ENCODE measurements at regions not wholly inside any gene's neighbourhood (a gene's known extent, or its start where the extent isn't known, plus 50 kb on each side); places are given as distances from the start of the nearest gene placed in this dataset.

DNA sequence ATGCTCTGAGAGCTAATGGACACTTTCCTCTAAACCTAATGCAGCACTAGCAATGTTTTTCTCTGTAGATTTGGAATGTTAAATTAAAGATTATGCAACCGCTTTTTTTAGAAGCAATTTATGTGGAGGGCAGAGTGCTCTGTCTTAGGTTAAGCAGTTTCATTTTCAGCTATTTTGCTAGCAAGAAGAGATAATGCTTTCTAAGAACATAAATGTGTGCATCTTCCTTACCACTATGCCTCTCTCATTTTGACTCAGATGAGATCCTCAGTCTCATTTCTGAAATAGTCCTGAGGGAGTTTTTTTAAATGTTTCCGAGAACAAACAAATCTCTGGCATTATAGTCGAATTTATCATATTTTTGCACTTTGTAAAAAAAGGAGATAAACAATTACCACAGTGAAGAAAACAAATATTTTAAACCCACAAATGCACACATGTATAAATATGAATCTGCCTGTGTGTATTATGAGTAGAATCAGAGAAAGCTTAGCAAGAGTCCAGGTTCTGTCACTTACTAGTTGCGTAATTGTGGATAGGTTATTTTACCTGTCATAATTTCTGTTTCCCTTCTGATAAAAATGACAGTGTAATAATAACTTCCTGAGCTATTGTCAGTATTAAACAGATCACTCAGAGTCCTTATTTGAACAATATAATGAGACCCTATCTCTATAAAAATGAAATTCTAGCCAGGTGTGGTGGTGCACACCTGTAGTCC is 207.7 kb upstream of the CRIM1 start:
- intact Hi-C loops (cut with DNase I) = no loop called here
- Histone ChIP-seq H3K27ac (no peak overlapping the region), H3K4me1 (no peaks in the 10 kb centered on the region), H3K36me3 (no peaks in the 10 kb centered on the region), H3K4me3 (no peak overlapping the region), H3K9me3 (no peaks in the 10 kb centered on the region), H3K27me3 (no peaks in the 10 kb centered on the region)
- TF ChIP-seq, protein P1, sequence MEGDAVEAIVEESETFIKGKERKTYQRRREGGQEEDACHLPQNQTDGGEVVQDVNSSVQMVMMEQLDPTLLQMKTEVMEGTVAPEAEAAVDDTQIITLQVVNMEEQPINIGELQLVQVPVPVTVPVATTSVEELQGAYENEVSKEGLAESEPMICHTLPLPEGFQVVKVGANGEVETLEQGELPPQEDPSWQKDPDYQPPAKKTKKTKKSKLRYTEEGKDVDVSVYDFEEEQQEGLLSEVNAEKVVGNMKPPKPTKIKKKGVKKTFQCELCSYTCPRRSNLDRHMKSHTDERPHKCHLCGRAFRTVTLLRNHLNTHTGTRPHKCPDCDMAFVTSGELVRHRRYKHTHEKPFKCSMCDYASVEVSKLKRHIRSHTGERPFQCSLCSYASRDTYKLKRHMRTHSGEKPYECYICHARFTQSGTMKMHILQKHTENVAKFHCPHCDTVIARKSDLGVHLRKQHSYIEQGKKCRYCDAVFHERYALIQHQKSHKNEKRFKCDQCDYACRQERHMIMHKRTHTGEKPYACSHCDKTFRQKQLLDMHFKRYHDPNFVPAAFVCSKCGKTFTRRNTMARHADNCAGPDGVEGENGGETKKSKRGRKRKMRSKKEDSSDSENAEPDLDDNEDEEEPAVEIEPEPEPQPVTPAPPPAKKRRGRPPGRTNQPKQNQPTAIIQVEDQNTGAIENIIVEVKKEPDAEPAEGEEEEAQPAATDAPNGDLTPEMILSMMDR (IDR thresholded peaks at IDR 0.05) = no peak
- TF ChIP-seq POLR2A (IDR thresholded peaks at IDR 0.05) = no peak
- no peak for DNase-seq
- WGBS, 2 donors = 69 to 73% methylated on average over 4 of the region's 4 CpGs

DNA sequence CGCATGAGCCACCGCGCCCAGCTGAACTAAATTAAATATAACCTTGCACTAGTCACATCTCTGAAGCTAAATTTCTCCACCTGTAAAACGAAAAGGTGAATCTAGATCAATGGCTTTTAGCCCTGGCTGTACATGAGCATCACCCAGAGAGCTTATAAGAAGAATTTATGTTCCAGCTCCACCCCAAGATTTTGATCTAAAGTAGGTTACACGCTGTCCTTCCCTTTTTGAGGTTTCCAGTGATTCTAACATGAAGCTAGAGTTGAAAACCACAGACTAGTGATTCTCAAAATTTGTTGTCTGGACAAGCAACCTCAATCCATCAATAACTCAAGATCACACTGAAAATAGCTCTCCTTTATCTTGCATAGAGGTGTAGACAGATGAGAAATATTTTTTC is 208.8 kb upstream of the CRIM1 start:
- Histone ChIP-seq H3K27me3 (no peaks in the 10 kb centered on the region), H3K4me3 (no peak overlapping the region), H3K4me1 (no peaks in the 10 kb centered on the region), H3K36me3 (no peaks in the 10 kb centered on the region), H3K27ac (no peak overlapping the region), H3K9me3 (no peaks in the 10 kb centered on the region)
- DNase-seq = no peak
- WGBS, 2 donors = 81 to 88% methylated on average over 5 of the region's 5 CpGs
- TF ChIP-seq, protein P1 (IDR thresholded peaks at IDR 0.05) = no peak
- TF ChIP-seq POLR2A (IDR thresholded peaks at IDR 0.05) = no peak
- intact Hi-C loops (cut with DNase I) = no loop called here

DNA sequence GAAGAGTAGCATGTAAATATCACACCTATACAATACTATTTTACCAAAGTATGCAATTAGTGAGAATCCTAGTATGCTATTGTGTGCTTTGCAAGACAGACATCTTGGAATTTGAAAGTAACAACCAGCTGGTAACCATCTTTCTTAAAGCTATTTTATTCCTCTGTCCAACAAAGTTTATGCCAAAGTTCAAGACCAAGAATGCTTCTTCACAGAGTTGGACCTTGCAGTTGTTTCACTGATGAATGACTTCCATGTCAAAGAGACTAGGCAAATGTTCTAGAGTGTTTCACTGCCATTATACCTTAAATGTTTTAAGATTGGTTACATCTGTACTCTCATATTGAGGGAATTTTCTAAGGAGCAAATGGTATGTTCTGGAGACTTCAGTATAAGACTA is 215.2 kb upstream of the CRIM1 start:
- H3K36me3 ChIP-seq = no peaks in the 10 kb centered on the region
- intact Hi-C loops (cut with DNase I) = no loop called here
- no peaks in the 10 kb centered on the region for H3K27me3 ChIP-seq
- no peak overlapping the region for H3K4me3 ChIP-seq
- H3K4me1 ChIP-seq = no peaks in the 10 kb centered on the region
- no peaks in the 10 kb centered on the region for H3K9me3 ChIP-seq
- no peak for DNase-seq
- TF ChIP-seq POLR2A (IDR thresholded peaks at IDR 0.05) = no peak
- TF ChIP-seq, protein P1 (IDR thresholded peaks at IDR 0.05) = no peak
- H3K27ac ChIP-seq = no peak overlapping the region

DNA sequence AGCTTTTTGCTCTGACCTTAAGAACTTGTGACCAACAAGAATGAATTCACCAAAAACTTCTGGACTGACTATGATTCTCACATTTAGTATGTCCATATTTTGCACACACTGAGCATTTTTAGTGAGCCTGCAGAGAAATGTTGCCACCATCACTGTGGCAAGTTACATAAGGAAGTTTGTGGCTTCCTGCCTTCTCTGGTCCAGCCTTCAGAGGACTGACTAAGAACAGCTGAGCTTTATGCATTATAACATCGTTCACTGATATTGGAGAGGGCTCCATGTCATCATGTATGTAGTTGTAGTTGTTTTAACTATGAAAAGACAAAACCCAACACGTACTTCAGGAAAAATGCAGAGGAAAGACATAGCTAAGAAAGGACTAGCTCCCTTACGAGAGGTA is 218.0 kb upstream of the CRIM1 start:
- Histone ChIP-seq H3K27me3 (no peaks in the 10 kb centered on the region), H3K4me3 (no peak overlapping the region), H3K9me3 (no peaks in the 10 kb centered on the region), H3K27ac (no peak overlapping the region), H3K4me1 (no peaks in the 10 kb centered on the region), H3K36me3 (no peaks in the 10 kb centered on the region)
- 74 to 81% methylated on average over 3 of the region's 3 CpGs for WGBS, 2 donors
- intact Hi-C loops (cut with DNase I) = no loop called here
- no peak for DNase-seq
- TF ChIP-seq, protein P1 (IDR thresholded peaks at IDR 0.05) = no peak
- TF ChIP-seq POLR2A (IDR thresholded peaks at IDR 0.05) = no peak

DNA sequence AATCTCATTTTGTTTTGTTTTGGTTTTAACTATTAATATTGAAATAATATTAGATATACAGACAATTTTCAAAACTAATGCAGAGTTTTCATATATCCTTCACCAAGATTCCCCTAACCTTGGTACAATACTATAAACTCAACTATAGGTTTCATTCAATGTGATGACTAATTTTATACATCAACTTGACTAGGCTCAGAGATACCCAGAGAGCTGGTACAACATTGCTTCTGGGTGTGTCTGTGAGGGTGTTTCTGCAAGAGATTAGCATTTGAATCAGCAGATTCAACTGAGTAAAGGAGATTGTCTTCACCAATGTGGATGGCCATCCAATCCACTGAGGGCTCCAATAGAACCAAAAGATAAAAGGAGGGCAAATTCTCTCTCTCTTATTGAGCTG is 221.3 kb upstream of the CRIM1 start:
- Histone ChIP-seq H3K4me1 (no peaks in the 10 kb centered on the region), H3K9me3 (no peaks in the 10 kb centered on the region), H3K27me3 (no peaks in the 10 kb centered on the region), H3K4me3 (no peak overlapping the region), H3K36me3 (no peaks in the 10 kb centered on the region), H3K27ac (no peak overlapping the region)
- DNase-seq = no peak
- intact Hi-C loops (cut with DNase I) = no loop called here
- TF ChIP-seq, protein P1 (IDR thresholded peaks at IDR 0.05) = no peak
- no peak for TF ChIP-seq POLR2A (IDR thresholded peaks at IDR 0.05)
